Right cardiac atrium (tissue), 5 donors: ENCODE measurements at regions not wholly inside any gene's neighbourhood (a gene's known extent, or its start where the extent isn't known, plus 50 kb on each side); places are given as distances from the start of the nearest gene placed in this dataset.
"Not testable (repeated sequence)": the region's sequence is repeated elsewhere in the genome, so short reads cannot be mapped to it uniquely, and the experiment has no call there.

ENCODE experiments used
- ATAC-seq, 2 donors: fragments of 200-7000 bp; cut with Tn5 transposase; one replicate each; pipeline versions ENCODE4 v1.8.0 to v1.9.1; 2020; ENCODE audit warnings: moderate library complexity in 2 of 2, mild to moderate bottlenecking in 1 of 2
- DNase-seq, 3 donors: peaks; one replicate each; pipeline ENCODE4 v3.0.0-alpha.2; 2020
- H3K27ac ChIP-seq: one replicate; pipeline ENCODE4 v1.5.1; 2013; ENCODE audit warnings: mild to moderate bottlenecking, low read length, control low read depth, moderate library complexity
- H3K27me3 ChIP-seq: one replicate; pipeline ENCODE4 v1.6.1; 2013; ENCODE audit not compliant: control insufficient read depth, insufficient read depth
- H3K4me1 ChIP-seq: one replicate; pipeline ENCODE4 v1.6.1; 2013; ENCODE audit warnings: low read length; ENCODE audit not compliant: control insufficient read depth, insufficient read depth
- H3K4me3 ChIP-seq: one replicate; pipeline ENCODE4 v1.5.1; 2013; ENCODE audit warnings: low read length, control low read depth
- H3K9me3 ChIP-seq: one replicate; pipeline ENCODE4 v1.6.1; 2013; ENCODE audit warnings: low read length; ENCODE audit not compliant: control insufficient read depth
- WGBS: extraction: QIAGEN DNeasy Blood & Tissue Kit; methylation state at CpG from one replicate; pipeline ENCODE4 v1.1.7; 2013; 5-methylcytosine and 5-hydroxymethylcytosine counted together
- intact Hi-C, 4 donors: fragments of 100-400 bp; cut with DNase I; formaldehyde crosslinking; loops; one replicate each; pipeline versions ENCODE4 v1.11.0 to v1.14.0; 2022 to 2023
- donor health status: healthy with polysubstance abuse.
- donor health status: DM: no; HTN: yes; CAD: no.
- donor health status: DM: no; HTN: no; CAD: no.
- donor health status: DM: no; HTN: yes; CAD: no; lungs with severe emphysema.
- donor health status: DM: yes; HTN: yes; CAD: no.

DNA sequence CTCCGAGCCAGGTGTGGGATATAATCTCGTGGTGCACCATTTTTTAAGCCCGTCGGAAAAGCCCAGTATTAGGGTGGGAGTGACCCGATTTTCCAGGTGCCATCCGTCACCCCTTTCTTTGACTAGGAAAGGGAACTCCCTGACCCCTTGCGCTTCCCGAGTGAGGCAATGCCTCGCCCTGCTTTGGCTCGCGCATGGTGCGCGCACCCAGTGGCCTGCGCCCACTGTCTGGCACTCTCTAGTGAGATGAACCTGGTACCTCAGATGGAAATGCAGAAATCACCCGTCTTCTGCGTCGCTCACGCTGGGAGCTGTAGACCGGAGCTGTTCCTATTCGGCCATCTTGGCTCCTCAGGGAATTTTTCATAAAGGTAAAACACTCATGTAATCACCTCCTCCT, 63.9 kb downstream of the RWDD3 start:
- ATAC-seq, H3K27me3 ChIP-seq, H3K9me3 ChIP-seq, intact Hi-C loops, H3K4me3 ChIP-seq, DNase-seq, H3K27ac ChIP-seq, H3K4me1 ChIP-seq: not testable (repeated sequence)
- WGBS: 95% methylated on average over 20 of the region's 20 CpGs

DNA sequence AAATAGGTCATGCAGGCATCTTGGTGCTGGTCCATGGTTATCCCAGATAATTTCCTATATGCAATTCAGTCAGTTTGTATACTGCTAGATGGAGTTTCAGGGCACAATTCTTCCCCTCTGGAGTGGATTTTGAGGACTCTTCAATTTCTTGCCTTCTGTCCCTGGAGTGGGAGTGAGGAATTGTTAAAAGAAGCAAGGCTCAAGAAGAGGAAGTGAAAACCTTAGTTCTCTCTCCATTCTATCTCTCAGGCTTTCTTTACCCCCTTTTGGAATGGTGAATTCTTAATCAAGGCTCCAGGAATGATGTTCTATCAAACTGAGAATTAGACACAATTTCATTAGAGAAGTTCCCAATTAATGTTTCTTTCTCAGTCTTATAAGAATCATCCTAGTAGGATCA, 67.1 kb downstream of the RWDD3 start:
- intact Hi-C loops: no loop called here
- Histone ChIP-seq H3K27me3 (no peaks in the 10 kb centered on the region), H3K4me3 (no peak overlapping the region), H3K4me1 (no peaks in the 10 kb centered on the region), H3K27ac (no peak overlapping the region), H3K9me3 (no peaks in the 10 kb centered on the region)
- ATAC-seq (no peak), DNase-seq (no peak)

DNA sequence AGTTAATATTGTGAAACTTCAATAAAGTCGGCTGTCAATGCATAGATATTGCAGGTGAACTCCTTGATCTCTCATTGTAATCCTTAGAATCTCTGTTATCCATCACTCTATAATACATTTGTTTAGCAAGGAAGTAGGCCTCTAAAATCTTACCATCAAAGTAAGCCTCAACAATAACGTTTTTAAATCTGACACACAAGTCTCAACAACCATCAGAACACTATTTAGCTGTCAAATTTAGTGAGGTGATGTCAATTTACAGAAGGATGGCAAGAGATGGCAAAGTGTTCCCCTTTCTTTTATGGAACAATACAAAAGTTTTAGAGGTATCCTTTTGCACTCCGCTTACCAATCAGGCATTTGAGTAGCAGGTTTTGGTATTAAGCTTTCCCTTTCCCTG, 67.6 kb downstream of the RWDD3 start:
- intact Hi-C loops: no loop called here
- Histone ChIP-seq H3K9me3 (no peaks in the 10 kb centered on the region), H3K27ac (no peak overlapping the region)

DNA sequence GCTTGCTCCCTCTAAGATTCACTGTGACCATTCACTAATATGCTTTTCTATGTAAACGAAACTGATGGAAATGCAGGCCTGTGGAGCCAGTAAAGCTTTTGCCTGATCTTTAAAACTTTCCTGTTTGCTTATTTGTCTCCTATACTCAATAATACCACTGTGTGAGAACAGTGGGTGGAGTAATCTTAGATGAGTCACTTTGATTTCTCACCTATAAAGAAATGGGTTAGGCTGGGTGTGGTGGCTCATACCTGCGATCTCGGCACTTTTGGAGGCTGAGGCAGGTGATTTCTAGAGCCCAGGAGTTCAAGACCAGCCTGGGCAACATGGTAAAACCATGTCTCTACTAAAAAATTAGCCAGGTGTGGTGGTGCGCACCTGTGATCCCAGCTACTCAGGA, 70.8 kb downstream of the RWDD3 start:
- intact Hi-C loops: no loop called here
- Histone ChIP-seq H3K4me3 (no peak overlapping the region), H3K27ac (no peak overlapping the region), H3K27me3 (no peaks in the 10 kb centered on the region), H3K9me3 (no peaks in the 10 kb centered on the region), H3K4me1 (no peaks in the 10 kb centered on the region)
- DNase-seq (no peak), ATAC-seq (no peak)
- WGBS: 91% methylated on average over 4 of the region's 4 CpGs

More for the DNA sequence above, 67.6 kb downstream of the RWDD3 start:
- H3K4me3 ChIP-seq: no peak overlapping the region
- no peaks in the 10 kb centered on the region for H3K27me3 ChIP-seq
- 80% methylated on average over 3 of the region's 3 CpGs for WGBS
- no peaks in the 10 kb centered on the region for H3K4me1 ChIP-seq
- DNase-seq (no peak), ATAC-seq (no peak)

DNA sequence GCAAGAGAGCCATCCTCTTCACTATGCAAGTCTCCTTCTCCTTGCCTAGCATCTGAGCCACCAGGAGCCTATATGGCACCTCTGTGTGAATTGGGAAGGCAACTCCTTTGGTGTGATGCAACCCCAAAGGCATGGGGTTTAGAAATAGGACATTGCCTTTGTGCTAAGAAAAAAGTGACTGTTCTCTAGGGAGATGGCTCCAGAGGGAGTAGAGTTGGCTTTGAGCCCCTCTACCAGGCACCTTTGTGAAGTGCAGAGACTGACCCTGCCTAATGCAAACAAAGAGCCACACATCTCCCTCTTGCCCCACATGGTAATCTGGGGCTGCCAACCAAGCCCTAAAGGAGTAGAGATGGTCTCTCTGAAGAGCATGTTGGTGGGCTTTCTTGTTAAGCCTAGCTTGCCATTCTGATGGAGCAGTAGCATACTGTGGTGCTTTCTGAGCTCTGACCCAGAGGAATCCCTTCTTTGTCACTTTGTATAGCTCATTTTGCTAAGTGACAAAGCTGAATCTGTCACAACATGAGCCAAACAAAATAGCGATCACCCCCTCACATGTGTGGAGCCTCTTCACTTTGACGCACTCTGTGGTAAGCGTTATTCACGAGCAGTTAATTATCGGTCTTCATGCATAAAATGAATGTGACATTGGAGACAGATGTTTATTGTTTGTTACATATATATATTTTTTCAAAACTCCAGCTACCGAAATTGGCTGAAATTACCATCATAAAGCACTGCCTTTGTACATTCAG, 74.4 kb downstream of the RWDD3 start:
- no peaks in the 10 kb centered on the region for H3K9me3 ChIP-seq
- no peak overlapping the region for H3K4me3 ChIP-seq
- ATAC-seq: no peak
- WGBS: 41% methylated on average over 6 of the region's 6 CpGs
- H3K27ac ChIP-seq: no peak overlapping the region
- no peaks in the 10 kb centered on the region for H3K4me1 ChIP-seq
- intact Hi-C loops: no loop called here
- DNase-seq: no peak
- H3K27me3 ChIP-seq: no peaks in the 10 kb centered on the region

DNA sequence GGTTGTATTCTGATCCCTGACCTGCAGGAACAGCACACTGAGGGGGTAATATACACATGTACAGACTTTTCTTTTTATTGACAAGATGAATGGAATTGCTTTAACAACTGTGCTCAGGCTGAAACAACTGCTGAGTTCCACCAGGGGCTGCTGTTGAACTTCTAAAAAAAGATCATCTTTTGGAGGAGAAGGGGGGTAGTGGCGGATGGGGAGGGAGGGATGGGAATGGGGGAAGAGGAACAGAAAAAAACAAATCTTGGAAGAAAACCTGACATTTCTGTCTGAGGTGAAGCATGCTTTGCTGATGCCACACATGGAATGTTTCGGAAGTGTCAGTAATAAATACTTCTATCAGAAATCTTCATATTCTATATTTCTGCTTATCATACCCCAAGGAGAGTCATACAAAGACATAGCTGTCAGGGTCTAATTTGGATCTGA, 75.0 kb downstream of the RWDD3 start:
- intact Hi-C loops: no loop called here
- H3K27me3 ChIP-seq: no peaks in the 10 kb centered on the region

DNA sequence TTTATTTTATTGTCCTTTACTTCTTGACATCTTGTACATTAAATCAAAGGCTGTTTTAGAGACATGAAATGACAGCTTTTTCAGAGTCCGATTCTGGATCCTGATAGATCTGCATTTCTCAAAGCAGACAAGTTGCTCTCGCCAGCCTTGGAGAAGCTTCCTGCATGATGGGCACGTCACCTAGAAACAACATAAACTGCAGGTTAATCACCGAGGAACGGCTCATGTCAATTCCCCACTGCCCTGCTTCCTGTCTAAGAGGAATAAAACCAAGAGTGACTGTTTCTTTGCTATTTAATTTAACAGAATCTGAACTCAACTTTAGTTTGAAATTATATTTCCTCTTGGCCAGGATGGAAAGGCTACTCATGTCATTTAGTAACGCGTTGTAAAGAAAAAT, 77.0 kb downstream of the RWDD3 start:
- intact Hi-C loops: no loop called here

More for the DNA sequence above, 75.0 kb downstream of the RWDD3 start:
- Histone ChIP-seq H3K27ac (no peak overlapping the region), H3K9me3 (no peaks in the 10 kb centered on the region), H3K4me1 (no peaks in the 10 kb centered on the region), H3K4me3 (peak overlapping the region; percentile 5)
- DNase-seq (peak in 1 of 3 donors; percentile 37), ATAC-seq (peak; percentile 56 to 73)
- whole genome bisulfite sequencing: 34% methylated on average over 2 of the region's 2 CpGs

DNA sequence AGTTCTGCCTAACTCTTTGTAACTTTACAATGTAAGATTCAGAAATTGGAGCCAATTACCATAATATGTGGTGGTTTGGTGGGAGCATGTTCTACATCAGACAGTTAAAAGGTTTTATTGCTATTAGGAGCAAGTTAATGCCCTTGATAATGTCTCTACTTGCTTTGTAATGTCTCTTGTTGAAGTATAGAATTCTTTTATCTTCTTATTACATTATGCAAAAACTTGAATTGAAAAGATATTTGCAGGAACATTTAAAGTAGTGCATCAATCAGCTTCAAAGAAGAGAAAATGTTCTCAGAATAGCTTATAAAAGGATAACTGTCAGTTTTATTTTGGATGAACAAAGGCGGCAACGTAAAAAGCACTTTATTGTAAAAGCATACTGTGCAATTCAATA, 77.8 kb downstream of the RWDD3 start:
- no peaks in the 10 kb centered on the region for H3K4me1 ChIP-seq
- intact Hi-C loops: no loop called here
- H3K9me3 ChIP-seq: no peaks in the 10 kb centered on the region
- 96% methylated on average over 2 of the region's 2 CpGs for WGBS
- H3K27me3 ChIP-seq: no peaks in the 10 kb centered on the region
- no peak for ATAC-seq
- no peak overlapping the region for H3K27ac ChIP-seq
- H3K4me3 ChIP-seq: no peak overlapping the region
- no peak for DNase-seq

More for the DNA sequence above, 77.0 kb downstream of the RWDD3 start:
- DNase-seq: no peak
- 29% methylated on average over 7 of the region's 7 CpGs for WGBS
- ATAC-seq: no peak
- no peaks in the 10 kb centered on the region for H3K9me3 ChIP-seq
- H3K27ac ChIP-seq: no peak overlapping the region
- H3K4me3 ChIP-seq: no peak overlapping the region
- no peaks in the 10 kb centered on the region for H3K4me1 ChIP-seq
- no peaks in the 10 kb centered on the region for H3K27me3 ChIP-seq

DNA sequence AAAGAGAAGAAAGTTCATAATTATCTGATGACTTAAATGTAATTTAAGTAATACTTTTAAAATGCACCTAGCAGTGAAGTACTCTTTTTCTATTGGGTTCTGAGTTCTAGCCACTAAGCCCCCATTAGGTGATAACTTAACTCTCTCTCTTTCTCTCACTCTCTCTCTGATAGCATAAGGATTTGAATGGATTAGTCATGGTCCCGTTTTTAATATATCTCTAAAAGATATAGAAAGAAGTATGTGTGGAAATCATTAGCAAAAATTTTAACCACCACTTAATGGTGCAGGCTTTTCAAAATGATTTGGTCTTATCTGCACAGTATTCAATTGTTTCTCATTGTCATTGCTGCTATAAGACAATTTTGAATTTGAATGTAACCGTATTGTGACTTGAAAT, 78.2 kb downstream of the RWDD3 start:
- Histone ChIP-seq H3K27me3 (no peaks in the 10 kb centered on the region), H3K4me1 (no peaks in the 10 kb centered on the region), H3K9me3 (no peaks in the 10 kb centered on the region), H3K4me3 (no peak overlapping the region), H3K27ac (no peak overlapping the region)
- DNase-seq (no peak), ATAC-seq (no peak)
- WGBS: 64% methylated on average over 2 of the region's 2 CpGs
- intact Hi-C loops: no loop called here

DNA sequence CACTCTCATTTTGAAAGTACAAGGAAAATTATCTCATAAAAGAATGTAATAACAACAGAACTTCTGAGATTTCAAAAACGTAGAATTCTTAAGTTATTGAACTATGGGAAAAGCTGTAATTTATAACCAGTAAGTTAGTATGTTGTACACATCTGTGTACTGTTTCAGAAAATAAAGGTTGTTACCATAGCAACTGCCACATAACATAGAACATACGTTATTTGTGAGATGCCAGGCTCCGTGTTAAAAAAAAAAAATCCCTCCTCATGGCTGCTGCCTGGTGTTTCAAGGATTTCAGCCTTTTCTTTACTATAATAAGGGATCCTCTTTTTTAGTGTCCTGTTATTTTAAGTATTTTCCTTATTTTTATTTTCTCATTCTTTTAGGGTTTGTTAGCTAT, 79.5 kb downstream of the RWDD3 start:
- Histone ChIP-seq H3K27me3 (no peaks in the 10 kb centered on the region), H3K27ac (no peak overlapping the region), H3K9me3 (no peaks in the 10 kb centered on the region), H3K4me3 (no peak overlapping the region), H3K4me1 (no peaks in the 10 kb centered on the region)
- WGBS: 63% methylated on average over 3 of the region's 3 CpGs
- DNase-seq (no peak), ATAC-seq (no peak)
- intact Hi-C loops: no loop called here

DNA sequence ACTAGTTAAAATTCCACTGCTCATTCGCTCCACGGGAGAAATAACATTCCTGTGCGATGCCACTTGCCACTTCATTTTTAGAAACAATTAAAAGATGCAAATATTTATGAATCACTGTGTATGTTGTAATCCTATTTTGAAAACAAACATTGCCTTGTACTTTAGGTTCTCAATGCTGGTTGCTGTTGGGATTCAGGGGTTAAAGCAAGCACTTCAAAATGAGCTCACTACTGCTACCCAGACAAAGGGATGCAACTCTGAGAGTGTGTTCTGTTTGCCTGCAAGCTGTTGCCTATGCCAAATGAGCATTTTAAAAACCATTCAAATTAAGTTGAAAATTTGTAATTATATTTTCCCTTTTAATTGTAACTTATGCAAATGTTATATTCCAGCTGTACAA, 87.5 kb downstream of the RWDD3 start:
- Histone ChIP-seq H3K27me3 (no peaks in the 10 kb centered on the region), H3K4me1 (no peaks in the 10 kb centered on the region), H3K4me3 (no peak overlapping the region), H3K27ac (no peak overlapping the region), H3K9me3 (no peaks in the 10 kb centered on the region)
- DNase-seq (no peak), ATAC-seq (no peak)
- 31% methylated on average over 3 of the region's 3 CpGs for WGBS
- intact Hi-C loops: no loop called here

DNA sequence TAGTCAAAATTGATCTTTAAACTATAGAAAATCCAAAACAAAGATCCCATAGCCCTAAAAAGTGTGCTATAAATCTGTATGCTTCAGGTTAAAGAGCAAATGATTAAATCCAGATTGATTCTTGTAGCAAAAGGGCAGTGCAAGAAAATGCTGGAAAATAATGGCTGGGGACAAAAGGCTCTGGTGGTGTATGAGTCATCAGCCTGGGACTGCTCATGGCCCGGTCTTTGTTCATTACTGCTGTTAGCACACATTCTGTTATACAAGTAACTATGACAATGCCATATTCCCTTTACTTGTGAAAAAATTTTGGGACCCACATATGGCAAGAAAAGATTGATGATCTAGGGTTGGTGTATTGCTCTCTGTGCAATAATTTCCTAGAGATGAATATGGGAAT, 89.1 kb downstream of the RWDD3 start:
- H3K27ac ChIP-seq: no peak overlapping the region

More for the DNA sequence above, 89.1 kb downstream of the RWDD3 start:
- WGBS: 45% methylated on average over 1 of the region's 1 CpG
- Histone ChIP-seq H3K27me3 (no peaks in the 10 kb centered on the region), H3K4me3 (no peak overlapping the region), H3K4me1 (no peaks in the 10 kb centered on the region), H3K9me3 (no peaks in the 10 kb centered on the region)
- intact Hi-C loops: no loop called here
- ATAC-seq (peak; percentile 42 to 76), DNase-seq (peak in 1 of 3 donors; percentile 33)
